ENCODE measurements at regions not wholly inside any gene's neighbourhood (a gene's known extent, or its start where the extent isn't known, plus 50 kb on each side); places are given as distances from the start of the nearest gene placed in this dataset.

- Histone ChIP-seq H2AFZ (ENCODE audit: low read length) (no peak overlapping the region), H3K79me1 (ENCODE audit: low read depth, low read length) (no peaks in the 10 kb centered on the region), H3K9ac (replicated peaks in 1 of 4; ENCODE audit: extremely low read depth in 1 of 4, low read depth in 3 of 4, low read length in 3 of 4) (no peak overlapping the region), H3K4ac (replicated peaks; ENCODE audit: insufficient read length, low read depth, low read length) (no peak overlapping the region), H3K4me3 (ENCODE audit: extremely low read depth in 1 of 4, insufficient read depth in 2 of 4, low read depth in 3 of 4, low read length in 4 of 4) (no peak overlapping the region), H3K14ac (ENCODE audit: insufficient read length) (no peak overlapping the region), H2BK15ac (ENCODE audit: low read length) (no peak overlapping the region), H4K5ac (ENCODE audit: insufficient read length, low read depth, low read length) (no peak overlapping the region), H3K23me2 (ENCODE audit: low read depth, low read length) (peaks cover 2% of the 10 kb centered on the region; the same call in 1 of the 2 replicates), H2AK5ac (ENCODE audit: low read depth, low read length) (no peak overlapping the region), H2BK12ac (ENCODE audit: low read depth, low read length) (no peak overlapping the region), H3K27me3 (replicated peaks in 1 of 4; ENCODE audit: control insufficient read depth in 3 of 4, extremely low read depth in 1 of 4, insufficient read depth in 3 of 4, low read length in 3 of 4) (no peaks in the 10 kb centered on the region; a peak in 1 of 7 replicates), H3K27ac (ENCODE audit: low read depth, low read length) (no peak overlapping the region), H3K18ac (ENCODE audit: extremely low read depth, low read length) (no peak overlapping the region), H2BK5ac (ENCODE audit: low read depth, low read length) (no peak overlapping the region), H3K79me2 (ENCODE audit: control insufficient read depth in 1 of 2, insufficient read depth in 2 of 2, low read length in 2 of 2) (no peaks in the 10 kb centered on the region), H2BK120ac (replicated peaks; ENCODE audit: low read depth, low read length) (no peak overlapping the region), H3K4me1 (replicated peaks in 1 of 4; ENCODE audit: control insufficient read depth in 3 of 4, insufficient read depth in 4 of 4, low read length in 3 of 4) (no peaks in the 10 kb centered on the region; a peak in 2 of 7 replicates), H3K4me2 (ENCODE audit: insufficient read depth in 1 of 2, low read depth in 2 of 2, low read length in 2 of 2) (no peak overlapping the region), H4K8ac (ENCODE audit: extremely low read depth, insufficient read depth, low read length) (no peak overlapping the region), H3K36me3 (ENCODE audit: control insufficient read depth in 2 of 4, insufficient read depth in 4 of 4, low read length in 3 of 4) (no peaks in the 10 kb centered on the region), H4K20me1 (replicated peaks in 1 of 2; ENCODE audit: control insufficient read depth in 1 of 2, insufficient read depth in 2 of 2, low read length in 2 of 2) (no peaks in the 10 kb centered on the region), H3K56ac (replicated peaks; ENCODE audit: insufficient read length, low read depth, low read length) (no peak overlapping the region), H2BK20ac (ENCODE audit: low read length) (no peak overlapping the region), H3K23ac (ENCODE audit: insufficient read length) (no peak overlapping the region), H3K9me3 (ENCODE audit: insufficient read depth in 2 of 2, low read depth in 1 of 2, low read length in 1 of 2) (no peaks in the 10 kb centered on the region), H4K91ac (replicated peaks; ENCODE audit: insufficient read length, low read length) (no peak overlapping the region)
- POLR2A ChIA-PET (ENCODE audit: partially characterized antibody) = no interaction called here
- CTCF ChIA-PET (ENCODE audit: partially characterized antibody) = interaction anchor here (0.8 kb wide), 2 partner anchors 15 to 50 kb away, joined by 3 read pairs; no protein-coding TSS in a partner anchor
- 88 to 100% methylated on average over 1 to 2 of the region's 2 CpGs for WGBS, 2 experiments (ENCODE audit: extremely low coverage in 1 of 2, insufficient coverage in 1 of 2, insufficient read length in 1 of 2, insufficient replicate concordance in 2 of 2, low coverage in 1 of 2, low lambda C conversion rate in 2 of 2, missing lambda C conversion rate in 1 of 2)
- DNase-seq (ENCODE audit: low read depth in 1 of 2, low spot score in 2 of 2) (no peak), FAIRE-seq (no peak)
- TF ChIP-seq CTBP2 (IDR thresholded peaks at IDR 0.05; ENCODE audit: borderline replicate concordance, insufficient read depth, insufficient read length, low read length) = no peak
- no peak for TF ChIP-seq KDM1A (IDR thresholded peaks at IDR 0.05; ENCODE audit: borderline replicate concordance, low read length)
- no peak for TF ChIP-seq GABPA (IDR thresholded peaks at IDR 0.05; ENCODE audit: borderline replicate concordance, insufficient read depth, low read length)
- no peak for TF ChIP-seq KDM4A (IDR thresholded peaks at IDR 0.05; ENCODE audit: low read depth, low read length, severe bottlenecking)
- no peak for TF ChIP-seq CTCF (IDR thresholded peaks at IDR 0.05; ENCODE audit: control extremely low read depth in 1 of 3, insufficient read depth in 1 of 3, low read depth in 1 of 3, low read length in 3 of 3)
- TF ChIP-seq CHD1 (IDR thresholded peaks at IDR 0.05; ENCODE audit: low read depth, low read length) = no peak
- TF ChIP-seq EP300 (IDR thresholded peaks at IDR 0.05; ENCODE audit: borderline replicate concordance in 1 of 2, low read depth in 2 of 2, low read length in 2 of 2) = no peak
- TF ChIP-seq JUN (IDR thresholded peaks at IDR 0.05; ENCODE audit: low read depth, low read length) = no peak
- no peak for TF ChIP-seq SIN3A (conservative IDR thresholded peaks at IDR 0.05 in 1 of 2, IDR thresholded peaks at IDR 0.05 in 1 of 2; ENCODE audit: low read depth in 1 of 2, low read length in 2 of 2)
- no peak for TF ChIP-seq CHD2 (IDR thresholded peaks at IDR 0.05; ENCODE audit: low read length)
- no peak for TF ChIP-seq RNF2 (IDR thresholded peaks at IDR 0.05; ENCODE audit: borderline replicate concordance, low read depth, low read length, missing control alignments, poor library complexity, severe bottlenecking)
Observed at GRCh38 chr22:27525711-27526110, 275.8 kb downstream of the MN1 start.

Measured in H1 (cell line).